ENCODE measurements at regions not wholly inside any gene's neighbourhood (a gene's known extent, or its start where the extent isn't known, plus 50 kb on each side); places are given as distances from the start of the nearest gene placed in this dataset.

- no peak for DNase-seq (ENCODE audit: low spot score)
These were observed 263.4 kb upstream of the CHD6 start for GRCh38 chr20:41881466-41882046.

GRCh38 chr20:41879123-41879522 lies 260.9 kb upstream of the CHD6 start:
- DNase-seq (ENCODE audit: low spot score), result no peak

GRCh38 chr20:41877911-41878310 lies 259.7 kb upstream of the CHD6 start:
- DNase-seq (ENCODE audit: low spot score), result no peak

GRCh38 chr20:41874658-41875057 lies 256.5 kb upstream of the CHD6 start:
- DNase-seq (ENCODE audit: low spot score), result no peak

GRCh38 chr20:41872930-41873329 lies 254.8 kb upstream of the CHD6 start:
- DNase-seq (ENCODE audit: low spot score), result no peak

GRCh38 chr20:41870869-41871462 lies 252.8 kb upstream of the CHD6 start:
- no peak for DNase-seq (ENCODE audit: low spot score)

GRCh38 chr20:41869261-41869660 lies 251.1 kb upstream of the CHD6 start:
- DNase-seq (ENCODE audit: low spot score), result no peak

GRCh38 chr20:41865938-41866337 lies 247.8 kb upstream of the CHD6 start:
- DNase-seq (ENCODE audit: low spot score), result no peak

GRCh38 chr20:41862476-41862875 lies 244.3 kb upstream of the CHD6 start:
- no peak for DNase-seq (ENCODE audit: low spot score)

- DNase-seq (ENCODE audit: low spot score), result no peak
These were observed 243.7 kb upstream of the CHD6 start for GRCh38 chr20:41861772-41862422.

- no peak for DNase-seq (ENCODE audit: low spot score)
These were observed 236.6 kb upstream of the CHD6 start for GRCh38 chr20:41854765-41855164.

- no peak for DNase-seq (ENCODE audit: low spot score)
These were observed 235.6 kb upstream of the CHD6 start for GRCh38 chr20:41853806-41854205.

- DNase-seq (ENCODE audit: low spot score), result no peak
These were observed 230.0 kb upstream of the CHD6 start for GRCh38 chr20:41848180-41848579.

- DNase-seq (ENCODE audit: low spot score), result no peak
These were observed 219.6 kb upstream of the CHD6 start for GRCh38 chr20:41837669-41838224.

GRCh38 chr20:41833739-41834138 lies 215.6 kb upstream of the CHD6 start:
- no peak for DNase-seq (ENCODE audit: low spot score)

GRCh38 chr20:41830702-41831101 lies 212.5 kb upstream of the CHD6 start:
- no peak for DNase-seq (ENCODE audit: low spot score)

GRCh38 chr20:41819436-41819835 lies 201.3 kb upstream of the CHD6 start:
- no peak for DNase-seq (ENCODE audit: low spot score)

- no peak for DNase-seq (ENCODE audit: low spot score)
These were observed 200.8 kb upstream of the CHD6 start for GRCh38 chr20:41818991-41819390.

GRCh38 chr20:41818369-41818768 lies 200.2 kb upstream of the CHD6 start:
- no peak for DNase-seq (ENCODE audit: low spot score)

GRCh38 chr20:41811456-41811855 lies 193.3 kb upstream of the CHD6 start:
- DNase-seq (ENCODE audit: low spot score), result no peak

GRCh38 chr20:41800040-41800439 lies 181.9 kb upstream of the CHD6 start:
- no peak for DNase-seq (ENCODE audit: low spot score)

- DNase-seq (ENCODE audit: low spot score), result no peak
These were observed 180.8 kb upstream of the CHD6 start for GRCh38 chr20:41798930-41799502.

- DNase-seq (ENCODE audit: low spot score), result no peak
These were observed 168.0 kb upstream of the CHD6 start for GRCh38 chr20:41786158-41786557.

All from A172 (cell line).